Stomach (tissue), 4 donors: ENCODE measurements at regions not wholly inside any gene's neighbourhood (a gene's known extent, or its start where the extent isn't known, plus 50 kb on each side); places are given as distances from the start of the nearest gene placed in this dataset.

Experiments used
- CTCF ChIP-seq, 7 experiments: fragments of 450-650 bp in 4 of 7; fragments of 200-600 bp in 3 of 7; sonication (generic) in 3 of 7; IDR thresholded peaks; one replicate each; pipeline ENCODE4 v1.5.1; 2016 to 2019; ENCODE audit warnings: antibody characterized with exemption in 7 of 7, control low read depth in 2 of 7, mild to moderate bottlenecking in 1 of 7
- POLR2AphosphoS5 ChIP-seq, 3 donors: sonication (generic); formaldehyde crosslinking; IDR thresholded peaks; one replicate each; pipeline ENCODE4 v1.6.1; 2016; ENCODE audit warnings: antibody characterized with exemption in 3 of 3

- TF ChIP-seq CTCF (IDR thresholded peaks at IDR 0.05) (no peak), POLR2AphosphoS5 (IDR thresholded peaks at IDR 0.05) (no peak)
Observed at GRCh38 chr10:113287592-113287991, 265.3 kb upstream of the HABP2 start.
